Panc1 (cell line): ENCODE measurements at regions not wholly inside any gene's neighbourhood (a gene's known extent, or its start where the extent isn't known, plus 50 kb on each side); places are given as distances from the start of the nearest gene placed in this dataset.

Source experiments
- ATAC-seq: fragments of 200-7000 bp; cut with Tn5 transposase; 2 replicates; pipeline ENCODE4 v1.9.1; 2020; ENCODE audit warnings: mild to moderate bottlenecking, moderate library complexity
- BruUV-seq: library from RNA; stranded (reverse); fragments of 400-500 nt; replicated peaks from 2 replicates; lab custom pipeline; 2021; lab: Mats Ljungman, UMichigan
- CTCF ChIA-PET: fragments of 300-600 bp; sonication (Branson Sonifier 250); formaldehyde crosslinking; loops from one replicate; lab custom pipeline; 2022; ENCODE audit warnings: antibody characterized with exemption; lab: Charles Lee
- POLR2A ChIA-PET: fragments of 300-600 bp; sonication (Branson Sonifier 250); formaldehyde crosslinking; loops from one replicate; lab custom pipeline; 2022; ENCODE audit warnings: antibody characterized with exemption; lab: Charles Lee
- DNase-seq: peaks from one replicate; pipeline ENCODE4 v3.0.0-alpha.2; 2010; ENCODE audit warnings: low read depth, low spot score
- H3K27ac ChIP-seq: 2 replicates; pipeline ENCODE4 v1.5.1; 2011; ENCODE audit warnings: mild to moderate bottlenecking, low read length, inconsistent platforms
- H3K27me3 ChIP-seq: fragments of 200-500 bp; sonication (Bioruptor generic); 2 replicates; pipeline ENCODE4 v1.6.0; 2014; ENCODE audit warnings: low read length, inconsistent platforms; ENCODE audit not compliant: control insufficient read depth, insufficient read depth
- H3K36me3 ChIP-seq: fragments of 200-500 bp; sonication (Bioruptor generic); 2 replicates; pipeline ENCODE4 v1.5.1; 2014; ENCODE audit warnings: inconsistent platforms, mild to moderate bottlenecking, low read length, moderate library complexity; ENCODE audit not compliant: control insufficient read depth, insufficient read depth
- H3K4me1 ChIP-seq: 2 replicates; pipeline ENCODE4 v1.5.1; 2011; ENCODE audit warnings: inconsistent platforms, mild to moderate bottlenecking, low read length, moderate library complexity; ENCODE audit not compliant: control insufficient read depth, insufficient read depth
- H3K4me3 ChIP-seq, 2 experiments: 2 replicates each; pipeline ENCODE4 v1.5.1; 2011 to 2012; ENCODE audit warnings: low read depth in 2 of 2, low read length in 2 of 2, mild to moderate bottlenecking in 2 of 2, inconsistent platforms in 1 of 2, moderate library complexity in 1 of 2
- H3K9me3 ChIP-seq: fragments of 200-500 bp; sonication (Bioruptor generic); 2 replicates; pipeline ENCODE4 v1.5.1; 2014; ENCODE audit warnings: low read depth, mild to moderate bottlenecking, inconsistent platforms, low read length, moderate library complexity; ENCODE audit not compliant: control insufficient read depth, insufficient read depth
- POLR2AphosphoS5 ChIP-seq: IDR thresholded peaks from 2 replicates; pipeline ENCODE4 v1.6.1; 2012; ENCODE audit warnings: mild to moderate bottlenecking, low read depth, low read length, moderate library complexity
- SIN3A ChIP-seq: IDR thresholded peaks from 2 replicates; pipeline ENCODE4 v1.6.1; 2012; ENCODE audit warnings: low read depth, mild to moderate bottlenecking, low read length, moderate library complexity, borderline replicate concordance; ENCODE audit not compliant: insufficient read depth
- TCF7L2 ChIP-seq: IDR thresholded peaks from 2 replicates; pipeline ENCODE4 v1.6.1; 2011; ENCODE audit warnings: mild to moderate bottlenecking, low read depth, low read length, inconsistent platforms
- in situ Hi-C: cut with HindIII; loops from 2 replicates; pipeline ENCODE4 v1.10.0; 2016; ENCODE audit warnings: low sequenced_read_pairs, low pct_unique_long_range_greater_than_20kb
- intact Hi-C: fragments of 100-400 bp; cut with micrococcal nuclease; formaldehyde crosslinking; loops from one replicate; pipeline ENCODE4 v1.10.0; 2022; ENCODE audit not compliant: unreplicated experiment
- TF ChIP-seq, protein P1 (sequence below), 2 experiments: IDR thresholded peaks; 2 replicates each; pipeline ENCODE4 v1.6.1; 2011 to 2012; ENCODE audit warnings: low read depth in 2 of 2, control low read depth in 1 of 2, low read length in 1 of 2, mild to moderate bottlenecking in 1 of 2, moderate library complexity in 1 of 2; ENCODE audit not compliant: insufficient read depth in 1 of 2
- TF ChIP-seq, protein P2 (sequence below): fragments of 450-650 bp; IDR thresholded peaks from 2 replicates; pipeline ENCODE4 v1.5.1; 2017; ENCODE audit warnings: mild to moderate bottlenecking

DNA sequence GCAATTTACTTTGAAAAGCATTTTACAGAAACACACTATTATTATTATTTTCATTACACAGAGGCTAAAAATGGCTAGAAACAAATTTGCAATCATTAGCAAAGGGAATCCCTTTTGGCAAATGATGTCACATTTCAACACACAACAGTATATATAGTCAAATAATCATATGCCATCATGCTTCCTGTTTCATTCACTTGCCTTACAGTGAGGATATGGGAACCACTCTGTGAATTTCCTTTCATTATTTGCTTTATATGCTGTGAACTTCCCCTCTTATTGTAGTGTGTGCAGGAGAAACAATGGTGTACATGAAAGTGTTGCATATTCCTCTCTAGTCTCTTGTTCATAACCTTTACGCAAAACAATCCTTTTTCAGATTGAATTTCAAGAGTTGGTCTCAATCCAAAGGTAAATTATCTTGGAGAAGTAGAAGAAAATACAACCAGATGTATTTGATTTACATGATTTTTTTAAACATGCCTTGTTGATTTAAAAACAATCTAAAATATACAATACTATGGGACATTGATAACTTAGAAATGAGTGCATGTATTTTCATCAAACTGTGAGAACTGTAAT, 657.3 kb downstream of the EFNB2 start:
- no peak overlapping the region for H3K27ac ChIP-seq
- BruUV-seq, result no TSS peak
- POLR2A ChIA-PET, result no interaction called here

DNA sequence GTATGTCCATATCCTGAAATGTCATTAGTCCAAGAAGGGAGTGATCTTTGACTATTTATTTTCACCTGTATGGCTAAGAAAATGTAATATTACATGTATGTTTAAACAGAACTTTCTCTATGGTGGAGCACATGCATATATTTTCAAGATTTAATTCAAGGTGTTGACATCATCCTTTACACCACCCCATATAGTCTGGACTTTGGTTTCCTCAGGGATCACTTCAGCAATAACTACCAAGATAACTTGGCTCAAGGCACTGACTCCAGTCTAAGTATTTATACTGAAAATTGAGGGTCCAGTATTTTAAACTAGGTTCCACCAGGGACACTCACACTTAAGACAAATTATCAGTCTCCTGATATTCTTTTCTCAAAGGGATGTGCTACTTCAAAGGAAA, 660.6 kb downstream of the EFNB2 start:
- POLR2A ChIA-PET, result no interaction called here
- ATAC-seq (no peak), DNase-seq (no peak)
- TF ChIP-seq SIN3A, result no peak
- no peak for TF ChIP-seq TCF7L2
- Histone ChIP-seq H3K27ac (no peak overlapping the region), H3K9me3 (no peaks in the 10 kb centered on the region), H3K36me3 (no peaks in the 10 kb centered on the region), H3K27me3 (no peaks in the 10 kb centered on the region), H3K4me1 (no peaks in the 10 kb centered on the region; the same call in 1 of the 2 replicates), H3K4me3 (no peak overlapping the region)
- in situ Hi-C loops, result no loop called here
- intact Hi-C loops, result no loop called here
- no TSS peak for BruUV-seq
- CTCF ChIA-PET, result no interaction called here

More for the DNA sequence above, 657.3 kb downstream of the EFNB2 start:
- CTCF ChIA-PET, result no interaction called here
- no peak for TF ChIP-seq POLR2AphosphoS5
- TF ChIP-seq, protein P1, sequence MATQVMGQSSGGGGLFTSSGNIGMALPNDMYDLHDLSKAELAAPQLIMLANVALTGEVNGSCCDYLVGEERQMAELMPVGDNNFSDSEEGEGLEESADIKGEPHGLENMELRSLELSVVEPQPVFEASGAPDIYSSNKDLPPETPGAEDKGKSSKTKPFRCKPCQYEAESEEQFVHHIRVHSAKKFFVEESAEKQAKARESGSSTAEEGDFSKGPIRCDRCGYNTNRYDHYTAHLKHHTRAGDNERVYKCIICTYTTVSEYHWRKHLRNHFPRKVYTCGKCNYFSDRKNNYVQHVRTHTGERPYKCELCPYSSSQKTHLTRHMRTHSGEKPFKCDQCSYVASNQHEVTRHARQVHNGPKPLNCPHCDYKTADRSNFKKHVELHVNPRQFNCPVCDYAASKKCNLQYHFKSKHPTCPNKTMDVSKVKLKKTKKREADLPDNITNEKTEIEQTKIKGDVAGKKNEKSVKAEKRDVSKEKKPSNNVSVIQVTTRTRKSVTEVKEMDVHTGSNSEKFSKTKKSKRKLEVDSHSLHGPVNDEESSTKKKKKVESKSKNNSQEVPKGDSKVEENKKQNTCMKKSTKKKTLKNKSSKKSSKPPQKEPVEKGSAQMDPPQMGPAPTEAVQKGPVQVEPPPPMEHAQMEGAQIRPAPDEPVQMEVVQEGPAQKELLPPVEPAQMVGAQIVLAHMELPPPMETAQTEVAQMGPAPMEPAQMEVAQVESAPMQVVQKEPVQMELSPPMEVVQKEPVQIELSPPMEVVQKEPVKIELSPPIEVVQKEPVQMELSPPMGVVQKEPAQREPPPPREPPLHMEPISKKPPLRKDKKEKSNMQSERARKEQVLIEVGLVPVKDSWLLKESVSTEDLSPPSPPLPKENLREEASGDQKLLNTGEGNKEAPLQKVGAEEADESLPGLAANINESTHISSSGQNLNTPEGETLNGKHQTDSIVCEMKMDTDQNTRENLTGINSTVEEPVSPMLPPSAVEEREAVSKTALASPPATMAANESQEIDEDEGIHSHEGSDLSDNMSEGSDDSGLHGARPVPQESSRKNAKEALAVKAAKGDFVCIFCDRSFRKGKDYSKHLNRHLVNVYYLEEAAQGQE (IDR thresholded peaks at IDR 0.05; ENCODE audit: insufficient read depth in 1 of 2, low read depth in 2 of 2, low read length in 1 of 2), result no peak
- no peak for TF ChIP-seq TCF7L2
- TF ChIP-seq, protein P2, sequence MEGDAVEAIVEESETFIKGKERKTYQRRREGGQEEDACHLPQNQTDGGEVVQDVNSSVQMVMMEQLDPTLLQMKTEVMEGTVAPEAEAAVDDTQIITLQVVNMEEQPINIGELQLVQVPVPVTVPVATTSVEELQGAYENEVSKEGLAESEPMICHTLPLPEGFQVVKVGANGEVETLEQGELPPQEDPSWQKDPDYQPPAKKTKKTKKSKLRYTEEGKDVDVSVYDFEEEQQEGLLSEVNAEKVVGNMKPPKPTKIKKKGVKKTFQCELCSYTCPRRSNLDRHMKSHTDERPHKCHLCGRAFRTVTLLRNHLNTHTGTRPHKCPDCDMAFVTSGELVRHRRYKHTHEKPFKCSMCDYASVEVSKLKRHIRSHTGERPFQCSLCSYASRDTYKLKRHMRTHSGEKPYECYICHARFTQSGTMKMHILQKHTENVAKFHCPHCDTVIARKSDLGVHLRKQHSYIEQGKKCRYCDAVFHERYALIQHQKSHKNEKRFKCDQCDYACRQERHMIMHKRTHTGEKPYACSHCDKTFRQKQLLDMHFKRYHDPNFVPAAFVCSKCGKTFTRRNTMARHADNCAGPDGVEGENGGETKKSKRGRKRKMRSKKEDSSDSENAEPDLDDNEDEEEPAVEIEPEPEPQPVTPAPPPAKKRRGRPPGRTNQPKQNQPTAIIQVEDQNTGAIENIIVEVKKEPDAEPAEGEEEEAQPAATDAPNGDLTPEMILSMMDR, result no peak
- TF ChIP-seq SIN3A, result no peak
- DNase-seq (no peak), ATAC-seq (no peak)
- intact Hi-C loops, result no loop called here
- H3K9me3 ChIP-seq, result no peaks in the 10 kb centered on the region
- no peaks in the 10 kb centered on the region for H3K27me3 ChIP-seq
- H3K4me3 ChIP-seq, result no peak overlapping the region
- in situ Hi-C loops, result no loop called here
- H3K36me3 ChIP-seq, result no peaks in the 10 kb centered on the region
- H3K4me1 ChIP-seq, result no peaks in the 10 kb centered on the region

DNA sequence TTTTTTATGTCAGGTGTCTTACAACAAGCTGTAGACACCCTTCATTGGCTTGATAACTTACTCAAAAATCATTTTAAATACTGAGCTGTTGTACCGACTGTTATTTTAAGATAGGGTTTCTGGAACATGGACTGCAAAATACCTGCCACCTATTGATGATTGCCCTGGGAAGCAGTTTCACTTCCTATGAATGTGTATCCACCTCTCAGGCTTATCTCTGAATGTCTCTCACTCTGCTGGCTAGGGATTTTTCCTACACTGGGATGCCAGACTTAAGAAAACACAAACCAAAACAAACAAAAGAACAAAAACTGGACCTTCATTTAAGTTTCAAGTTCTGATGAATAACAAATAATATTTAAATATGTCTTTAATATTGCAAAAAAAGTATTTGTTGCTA, 663.7 kb downstream of the EFNB2 start:
- Histone ChIP-seq H3K9me3 (no peaks in the 10 kb centered on the region), H3K27me3 (no peaks in the 10 kb centered on the region), H3K27ac (no peak overlapping the region), H3K4me3 (no peak overlapping the region), H3K36me3 (no peaks in the 10 kb centered on the region), H3K4me1 (no peaks in the 10 kb centered on the region; the same call in 1 of the 2 replicates)
- in situ Hi-C loops (no loop called here), intact Hi-C loops (no loop called here)
- ATAC-seq (no peak), DNase-seq (no peak)
- ChIA-PET CTCF (no interaction called here), POLR2A (no interaction called here)
- TF ChIP-seq, protein P2, result no peak
- TF ChIP-seq SIN3A (no peak), POLR2AphosphoS5 (no peak), TCF7L2 (no peak)
- TF ChIP-seq, protein P1 (IDR thresholded peaks at IDR 0.05; ENCODE audit: insufficient read depth in 1 of 2, low read depth in 2 of 2, low read length in 1 of 2), result no peak
- BruUV-seq, result no TSS peak
